AG20443 (cell line): ENCODE measurements at regions not wholly inside any gene's neighbourhood (a gene's known extent, or its start where the extent isn't known, plus 50 kb on each side); places are given as distances from the start of the nearest gene placed in this dataset.
"Not testable (repeated sequence)": the region's sequence is repeated elsewhere in the genome, so short reads cannot be mapped to it uniquely, and the experiment has no call there.

Experiments
- DNase-seq: peaks from one replicate; pipeline ENCODE4 v3.0.0; 2012; ENCODE audit warnings: low spot score, mixed read lengths

GRCh38 chr17:83203472-83204221 lies 124.2 kb downstream of the METRNL start:
- DNase-seq = no peak

GRCh38 chr17:83204230-83204725 lies 124.9 kb downstream of the METRNL start:
- no peak for DNase-seq

- not testable (repeated sequence) for DNase-seq
These were observed 125.5 kb downstream of the METRNL start for GRCh38 chr17:83204736-83205386.

- DNase-seq = not testable (repeated sequence)
These were observed 126.1 kb downstream of the METRNL start for GRCh38 chr17:83205387-83206035.

GRCh38 chr17:83206036-83206394 lies 126.6 kb downstream of the METRNL start:
- DNase-seq = not testable (repeated sequence)

- not testable (repeated sequence) for DNase-seq
These were observed 127.6 kb downstream of the METRNL start for GRCh38 chr17:83206819-83207588.

- not testable (repeated sequence) for DNase-seq
These were observed 167.6 kb downstream of the METRNL start for GRCh38 chr17:83247001-83247400.
